SK-N-SH treated with all-trans-retinoic acid at 6 μM for 48 hours (cell line): ENCODE measurements at regions not wholly inside any gene's neighbourhood (a gene's known extent, or its start where the extent isn't known, plus 50 kb on each side); places are given as distances from the start of the nearest gene placed in this dataset.
"Not testable (repeated sequence)": the region's sequence is repeated elsewhere in the genome, so short reads cannot be mapped to it uniquely, and the experiment has no call there.

ENCODE experiments used
- ARNTL ChIP-seq: fragments of 450-650 bp; formaldehyde crosslinking; IDR thresholded peaks from 2 replicates; pipeline ENCODE4 v1.5.0; 2020; ENCODE audit warnings: low read depth, mild to moderate bottlenecking, moderate library complexity, borderline replicate concordance
- CSRNP3 ChIP-seq: fragments of 250-450 bp; sonication (Bioruptor Pico); IDR thresholded peaks from 2 replicates; pipeline ENCODE4 v1.5.1; 2021; ENCODE audit warnings: mild to moderate bottlenecking, moderate library complexity
- PATZ1 ChIP-seq: fragments of 250-450 bp; sonication (Bioruptor Pico); IDR thresholded peaks from 2 replicates; pipeline ENCODE4 v1.8.0; 2020; ENCODE audit warnings: mild to moderate bottlenecking, moderate library complexity, borderline replicate concordance
- POU6F1 ChIP-seq: fragments of 250-450 bp; sonication (Bioruptor Pico); IDR thresholded peaks from 2 replicates; pipeline ENCODE4 v1.8.0; 2021; ENCODE audit warnings: low read depth, mild to moderate bottlenecking, moderate library complexity, borderline replicate concordance
- RARB ChIP-seq: fragments of 250-450 bp; sonication (Bioruptor Pico); IDR thresholded peaks from 2 replicates; pipeline ENCODE4 v1.8.0; 2021; ENCODE audit warnings: mild to moderate bottlenecking, moderate library complexity
- SNAI2 ChIP-seq: fragments of 250-450 bp; sonication (Bioruptor Pico); IDR thresholded peaks from 2 replicates; pipeline ENCODE4 v1.5.0; 2020; ENCODE audit warnings: mild to moderate bottlenecking, moderate library complexity
- ZC3H10 ChIP-seq: fragments of 250-450 bp; sonication (Bioruptor Pico); IDR thresholded peaks from 2 replicates; pipeline ENCODE4 v1.5.1; 2021; ENCODE audit warnings: mild to moderate bottlenecking, moderate library complexity
- ZFP3 ChIP-seq: fragments of 250-450 bp; sonication (Bioruptor Pico); IDR thresholded peaks from 2 replicates; pipeline ENCODE4 v1.5.0; 2020; ENCODE audit warnings: mild to moderate bottlenecking, moderate library complexity

GRCh38 chr3:4167230-4167629 is 135.9 kb upstream of the SETMAR start:
- TF ChIP-seq ARNTL; ZC3H10 (CRISPR knock-in tag); ZFP3 (CRISPR knock-in tag); PATZ1; RARB (CRISPR knock-in tag); SNAI2 (CRISPR knock-in tag); CSRNP3; POU6F1 (CRISPR knock-in tag): not testable (repeated sequence)
